ENCODE measurements at regions not wholly inside any gene's neighbourhood (a gene's known extent, or its start where the extent isn't known, plus 50 kb on each side); places are given as distances from the start of the nearest gene placed in this dataset.

- H3K27ac ChIP-seq: no peak overlapping the region
- POLR2A ChIA-PET (ENCODE audit: low non-redundant PET): no interaction called here
- TF ChIP-seq CTCF (conservative IDR thresholded peaks at IDR 0.05; ENCODE audit: low read depth): peak; percentile 32; the same call in 1 of the 2 replicates
- DNase-seq (ENCODE audit: low spot score): peak; percentile 33
- CTCF ChIA-PET: interaction anchor here (0.6 kb wide), 1 partner anchor 942 kb away, joined by 3 read pairs; no protein-coding TSS in a partner anchor
Observed at GRCh38 chr17:73901661-73902415, 257.6 kb upstream of the SDK2 start.

DNA sequence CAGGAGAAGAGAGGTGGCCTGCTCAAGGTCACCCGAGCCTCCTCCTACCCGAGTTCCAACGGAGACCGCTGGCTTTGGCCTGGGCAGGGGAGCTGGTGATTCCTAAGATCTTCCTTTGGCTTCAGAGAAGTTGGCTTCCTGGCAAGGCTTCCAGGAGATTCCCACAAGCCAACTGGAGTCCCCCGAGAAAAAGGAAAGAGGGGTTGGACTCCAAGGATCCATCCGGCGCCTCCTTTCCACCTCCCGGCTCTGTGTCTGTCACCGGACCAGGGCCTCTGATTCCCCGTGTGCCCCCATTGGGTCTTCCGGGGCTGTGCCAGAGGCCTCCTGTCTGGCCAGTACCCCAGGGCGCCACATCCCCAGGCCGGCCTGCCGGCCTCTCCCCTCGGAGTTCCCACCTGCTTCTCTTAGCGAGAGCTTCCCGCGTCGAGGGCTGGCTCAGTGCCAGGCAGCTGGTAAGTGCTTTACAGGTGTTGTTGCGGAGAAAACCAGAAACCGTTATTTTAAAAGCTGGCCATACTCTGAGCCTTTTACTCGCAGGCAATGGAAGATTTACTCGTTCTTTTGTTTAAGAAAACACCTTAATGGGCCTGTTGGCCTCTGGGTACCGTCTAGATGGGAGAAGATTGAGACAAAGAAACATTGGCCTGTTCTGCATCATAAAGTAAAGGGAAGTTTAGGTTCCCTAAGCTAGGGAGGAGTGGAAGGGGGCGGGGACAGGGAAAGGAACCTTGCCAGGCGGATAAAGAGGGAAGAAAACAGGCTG, 258.4 kb upstream of the SDK2 start:
- CTCF ChIA-PET: no interaction called here
- POLR2A ChIA-PET (ENCODE audit: low non-redundant PET): no interaction called here
- TF ChIP-seq CTCF (conservative IDR thresholded peaks at IDR 0.05; ENCODE audit: low read depth): no peak
- no peak overlapping the region for H3K27ac ChIP-seq
- no peak for DNase-seq (ENCODE audit: low spot score)

GRCh38 chr17:73906896-73907870, 262.9 kb upstream of the SDK2 start:
- POLR2A ChIA-PET (ENCODE audit: low non-redundant PET): no interaction called here
- CTCF ChIA-PET: no interaction called here
- no peak for TF ChIP-seq CTCF (conservative IDR thresholded peaks at IDR 0.05; ENCODE audit: low read depth)
- no peak overlapping the region for H3K27ac ChIP-seq
- DNase-seq (ENCODE audit: low spot score): no peak

DNA sequence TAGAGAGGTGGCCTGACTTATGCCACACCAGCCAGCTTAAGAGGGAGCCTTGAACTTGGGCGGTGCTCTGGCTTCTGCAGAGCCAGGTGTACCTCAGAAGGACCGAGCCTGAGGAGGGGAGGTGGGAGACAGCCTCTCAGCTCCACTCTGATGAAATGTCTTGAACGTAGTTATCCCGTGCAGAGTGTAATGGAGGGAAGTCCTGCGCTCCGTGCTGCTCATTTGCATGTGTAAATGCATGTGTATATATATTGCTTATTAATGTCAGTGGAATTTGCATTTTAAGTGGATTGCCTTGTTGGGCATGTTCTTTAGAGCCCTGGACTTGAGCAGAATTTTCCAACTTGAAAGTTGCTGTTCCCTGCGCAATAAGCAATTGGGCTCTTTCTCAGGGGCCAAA, 264.9 kb upstream of the SDK2 start:
- no peak for TF ChIP-seq CTCF (conservative IDR thresholded peaks at IDR 0.05; ENCODE audit: low read depth)
- ChIA-PET CTCF (no interaction called here), POLR2A (ENCODE audit: low non-redundant PET) (no interaction called here)
- H3K27ac ChIP-seq: no peak overlapping the region
- no peak for DNase-seq (ENCODE audit: low spot score)

- TF ChIP-seq CTCF (conservative IDR thresholded peaks at IDR 0.05; ENCODE audit: low read depth): no peak
- CTCF ChIA-PET: interaction anchor here (0.6 kb wide), 1 partner anchor 333 kb away, joined by 3 read pairs; no protein-coding TSS in a partner anchor
- POLR2A ChIA-PET (ENCODE audit: low non-redundant PET): no interaction called here
- H3K27ac ChIP-seq: no peak overlapping the region
- DNase-seq (ENCODE audit: low spot score): no peak
Observed at GRCh38 chr17:73910206-73910605, 266.0 kb upstream of the SDK2 start.
